ENCODE measurements at regions not wholly inside any gene's neighbourhood (a gene's known extent, or its start where the extent isn't known, plus 50 kb on each side); places are given as distances from the start of the nearest gene placed in this dataset.
"Not testable (repeated sequence)": the region's sequence is repeated elsewhere in the genome, so short reads cannot be mapped to it uniquely, and the experiment has no call there.

DNA sequence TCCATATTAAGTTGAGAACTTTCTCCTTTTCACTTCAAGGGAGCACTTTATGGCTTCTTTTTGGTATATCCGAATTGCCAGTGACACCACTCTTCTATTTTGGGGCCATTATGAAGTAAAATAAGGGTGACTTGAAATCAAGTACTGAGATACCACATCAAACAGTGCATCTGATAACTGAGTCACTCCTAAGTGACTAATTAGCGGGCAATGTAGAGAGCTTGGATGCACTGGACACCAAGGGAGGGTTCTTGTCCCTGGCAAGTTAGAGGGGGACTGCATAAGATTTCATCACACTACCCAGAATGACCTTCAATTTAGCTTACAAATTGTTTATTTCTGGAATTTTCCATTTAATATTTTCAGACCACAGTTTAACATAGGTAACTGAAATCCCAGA is 813.9 kb upstream of the CDH10 start:
- H3K4me3 ChIP-seq (ENCODE audit: low read depth in 1 of 3, low read length in 3 of 3), result no peak overlapping the region
- no peak overlapping the region for H3K27ac ChIP-seq (ENCODE audit: low read depth in 1 of 3, low read length in 2 of 3)
- DNase-seq, result no peak
- 68 to 82% (median 80%) methylated on average over 2 of the region's 2 CpGs for WGBS, 3 donors
- no peaks in the 10 kb centered on the region for H3K4me1 ChIP-seq (ENCODE audit: control insufficient read depth in 3 of 3, insufficient read depth in 2 of 3, low read depth in 1 of 3, low read length in 2 of 3)
- no peaks in the 10 kb centered on the region for H3K27me3 ChIP-seq (ENCODE audit: control insufficient read depth in 3 of 3, insufficient read depth in 3 of 3, low read length in 3 of 3)
- no peaks in the 10 kb centered on the region for H3K36me3 ChIP-seq (ENCODE audit: control insufficient read depth in 3 of 3, insufficient read depth in 2 of 3, low read depth in 1 of 3, low read length in 3 of 3)
- no peaks in the 10 kb centered on the region for H3K9me3 ChIP-seq (ENCODE audit: control insufficient read depth in 2 of 2, insufficient read depth in 1 of 2, low read depth in 1 of 2, low read length in 1 of 2)
- no peak for FAIRE-seq

GRCh38 chr5:25453500-25453899 is 808.7 kb upstream of the CDH10 start:
- H3K36me3 ChIP-seq (ENCODE audit: control insufficient read depth in 3 of 3, insufficient read depth in 2 of 3, low read depth in 1 of 3, low read length in 3 of 3), result no peaks in the 10 kb centered on the region
- FAIRE-seq, result no peak
- no peak for DNase-seq
- H3K4me3 ChIP-seq (ENCODE audit: low read depth in 1 of 3, low read length in 3 of 3), result no peak overlapping the region
- H3K27ac ChIP-seq (ENCODE audit: low read depth in 1 of 3, low read length in 2 of 3), result no peak overlapping the region
- no peaks in the 10 kb centered on the region for H3K27me3 ChIP-seq (ENCODE audit: control insufficient read depth in 3 of 3, insufficient read depth in 3 of 3, low read length in 3 of 3)
- no peaks in the 10 kb centered on the region for H3K4me1 ChIP-seq (ENCODE audit: control insufficient read depth in 3 of 3, insufficient read depth in 2 of 3, low read depth in 1 of 3, low read length in 2 of 3)
- peaks cover 0 to 1% of the 10 kb centered on the region in 2 donors for H3K9me3 ChIP-seq (ENCODE audit: control insufficient read depth in 2 of 2, insufficient read depth in 1 of 2, low read depth in 1 of 2, low read length in 1 of 2)

DNA sequence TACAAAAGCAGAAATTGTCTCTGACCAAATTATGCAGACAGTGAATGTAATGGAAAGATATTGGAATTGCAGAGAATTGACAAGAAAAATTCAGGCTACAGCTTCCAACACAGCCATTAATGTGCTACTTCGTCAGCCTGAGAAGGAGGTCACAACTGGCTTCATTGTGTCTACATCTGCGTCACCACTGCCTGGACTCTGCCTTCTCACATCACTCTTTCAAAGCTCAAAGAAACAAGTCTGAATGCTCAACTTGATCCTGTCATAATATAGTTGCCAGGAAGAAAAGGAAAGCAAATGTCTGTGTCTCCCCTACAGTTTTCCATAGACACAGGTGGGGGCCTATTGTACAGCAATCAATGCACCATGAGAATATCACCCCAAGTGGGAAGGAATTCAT is 806.5 kb upstream of the CDH10 start:
- no peak for DNase-seq
- Histone ChIP-seq H3K9me3 (ENCODE audit: control insufficient read depth in 2 of 2, insufficient read depth in 1 of 2, low read depth in 1 of 2, low read length in 1 of 2) (peaks cover 0 to 1% of the 10 kb centered on the region in 2 donors), H3K27ac (ENCODE audit: low read depth in 1 of 3, low read length in 2 of 3) (no peak overlapping the region), H3K36me3 (ENCODE audit: control insufficient read depth in 3 of 3, insufficient read depth in 2 of 3, low read depth in 1 of 3, low read length in 3 of 3) (no peaks in the 10 kb centered on the region), H3K27me3 (ENCODE audit: control insufficient read depth in 3 of 3, insufficient read depth in 3 of 3, low read length in 3 of 3) (no peaks in the 10 kb centered on the region), H3K4me1 (ENCODE audit: control insufficient read depth in 3 of 3, insufficient read depth in 2 of 3, low read depth in 1 of 3, low read length in 2 of 3) (no peaks in the 10 kb centered on the region), H3K4me3 (ENCODE audit: low read depth in 1 of 3, low read length in 3 of 3) (no peak overlapping the region)
- FAIRE-seq, result no peak
- 75 to 86% (median 82%) methylated on average over 2 of the region's 2 CpGs for WGBS, 3 donors

DNA sequence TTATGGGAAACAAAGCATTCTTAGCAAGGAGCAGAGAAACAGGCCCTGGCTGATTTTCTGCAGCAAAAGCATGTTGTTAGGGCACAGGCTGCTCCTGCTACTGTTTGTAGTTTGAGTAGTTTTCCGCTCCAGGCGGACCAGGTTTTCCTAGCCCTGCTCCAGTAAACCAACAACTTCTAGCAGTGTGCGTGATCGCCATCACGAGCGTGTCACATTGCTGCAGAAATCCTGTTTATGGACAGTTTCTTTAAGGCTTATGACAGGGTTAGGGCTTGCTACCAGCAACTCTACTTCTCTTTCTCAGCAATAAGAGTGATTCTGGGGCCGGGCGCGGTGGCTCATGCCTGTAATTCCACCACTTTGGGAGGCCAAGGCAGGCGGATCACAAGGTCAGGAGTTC is 803.9 kb upstream of the CDH10 start:
- H3K27me3 ChIP-seq (ENCODE audit: control insufficient read depth in 3 of 3, insufficient read depth in 3 of 3, low read length in 3 of 3), result no peaks in the 10 kb centered on the region

GRCh38 chr5:25448190-25448621 is 803.4 kb upstream of the CDH10 start:
- 34 to 48% (median 44%) methylated on average over 6 of the region's 6 CpGs for WGBS, 3 donors
- H3K36me3 ChIP-seq (ENCODE audit: control insufficient read depth in 3 of 3, insufficient read depth in 2 of 3, low read depth in 1 of 3, low read length in 3 of 3), result no peaks in the 10 kb centered on the region
- FAIRE-seq (no peak), DNase-seq (no peak)
- H3K9me3 ChIP-seq (ENCODE audit: control insufficient read depth in 2 of 2, insufficient read depth in 1 of 2, low read depth in 1 of 2, low read length in 1 of 2), result peaks cover 0 to 1% of the 10 kb centered on the region in 2 donors
- no peaks in the 10 kb centered on the region for H3K4me1 ChIP-seq (ENCODE audit: control insufficient read depth in 3 of 3, insufficient read depth in 2 of 3, low read depth in 1 of 3, low read length in 2 of 3)
- H3K27me3 ChIP-seq (ENCODE audit: control insufficient read depth in 3 of 3, insufficient read depth in 3 of 3, low read length in 3 of 3), result no peaks in the 10 kb centered on the region
- no peak overlapping the region for H3K4me3 ChIP-seq (ENCODE audit: low read depth in 1 of 3, low read length in 3 of 3)
- H3K27ac ChIP-seq (ENCODE audit: low read depth in 1 of 3, low read length in 2 of 3), result no peak overlapping the region

More for the DNA sequence above, 803.9 kb upstream of the CDH10 start:
- no peak overlapping the region for H3K27ac ChIP-seq (ENCODE audit: low read depth in 1 of 3, low read length in 2 of 3)
- no peak overlapping the region for H3K4me3 ChIP-seq (ENCODE audit: low read depth in 1 of 3, low read length in 3 of 3)
- 83 to 84% (median 83%) methylated on average over 10 of the region's 10 CpGs for WGBS, 3 donors
- no peak for DNase-seq
- no peak for FAIRE-seq
- H3K4me1 ChIP-seq (ENCODE audit: control insufficient read depth in 3 of 3, insufficient read depth in 2 of 3, low read depth in 1 of 3, low read length in 2 of 3), result no peaks in the 10 kb centered on the region
- peaks cover 0 to 1% of the 10 kb centered on the region in 2 donors for H3K9me3 ChIP-seq (ENCODE audit: control insufficient read depth in 2 of 2, insufficient read depth in 1 of 2, low read depth in 1 of 2, low read length in 1 of 2)
- H3K36me3 ChIP-seq (ENCODE audit: control insufficient read depth in 3 of 3, insufficient read depth in 2 of 3, low read depth in 1 of 3, low read length in 3 of 3), result no peaks in the 10 kb centered on the region

- WGBS, 3 donors, result 53 to 61% (median 55%) methylated on average over 3 of the region's 3 CpGs
- H3K27me3 ChIP-seq (ENCODE audit: control insufficient read depth in 3 of 3, insufficient read depth in 3 of 3, low read length in 3 of 3); FAIRE-seq: not testable (repeated sequence)
These were observed 801.3 kb upstream of the CDH10 start for GRCh38 chr5:25446061-25446420.

GRCh38 chr5:25445381-25446060 is 800.7 kb upstream of the CDH10 start:
- 80 to 82% (median 81%) methylated on average over 10 of the region's 10 CpGs for WGBS, 3 donors
- H3K36me3 ChIP-seq (ENCODE audit: control insufficient read depth in 3 of 3, insufficient read depth in 2 of 3, low read depth in 1 of 3, low read length in 3 of 3); H3K27ac ChIP-seq (ENCODE audit: low read depth in 1 of 3, low read length in 2 of 3); H3K9me3 ChIP-seq (ENCODE audit: control insufficient read depth in 2 of 2, insufficient read depth in 1 of 2, low read depth in 1 of 2, low read length in 1 of 2); DNase-seq; FAIRE-seq; H3K27me3 ChIP-seq (ENCODE audit: control insufficient read depth in 3 of 3, insufficient read depth in 3 of 3, low read length in 3 of 3); H3K4me1 ChIP-seq (ENCODE audit: control insufficient read depth in 3 of 3, insufficient read depth in 2 of 3, low read depth in 1 of 3, low read length in 2 of 3); H3K4me3 ChIP-seq (ENCODE audit: low read depth in 1 of 3, low read length in 3 of 3): not testable (repeated sequence)

More at GRCh38 chr5:25446061-25446420, 801.3 kb upstream of the CDH10 start:
- not testable (repeated sequence) for H3K36me3 ChIP-seq (ENCODE audit: control insufficient read depth in 3 of 3, insufficient read depth in 2 of 3, low read depth in 1 of 3, low read length in 3 of 3); H3K4me3 ChIP-seq (ENCODE audit: low read depth in 1 of 3, low read length in 3 of 3); H3K9me3 ChIP-seq (ENCODE audit: control insufficient read depth in 2 of 2, insufficient read depth in 1 of 2, low read depth in 1 of 2, low read length in 1 of 2); DNase-seq; H3K27ac ChIP-seq (ENCODE audit: low read depth in 1 of 3, low read length in 2 of 3); H3K4me1 ChIP-seq (ENCODE audit: control insufficient read depth in 3 of 3, insufficient read depth in 2 of 3, low read depth in 1 of 3, low read length in 2 of 3)

GRCh38 chr5:25444697-25445096 is 799.9 kb upstream of the CDH10 start:
- FAIRE-seq (no peak), DNase-seq (no peak)
- H3K36me3 ChIP-seq (ENCODE audit: control insufficient read depth in 3 of 3, insufficient read depth in 2 of 3, low read depth in 1 of 3, low read length in 3 of 3), result no peaks in the 10 kb centered on the region
- no peak overlapping the region for H3K4me3 ChIP-seq (ENCODE audit: low read depth in 1 of 3, low read length in 3 of 3)
- peaks cover 0 to 1% of the 10 kb centered on the region in 2 donors for H3K9me3 ChIP-seq (ENCODE audit: control insufficient read depth in 2 of 2, insufficient read depth in 1 of 2, low read depth in 1 of 2, low read length in 1 of 2)
- no peaks in the 10 kb centered on the region for H3K4me1 ChIP-seq (ENCODE audit: control insufficient read depth in 3 of 3, insufficient read depth in 2 of 3, low read depth in 1 of 3, low read length in 2 of 3)
- no peak overlapping the region for H3K27ac ChIP-seq (ENCODE audit: low read depth in 1 of 3, low read length in 2 of 3)
- H3K27me3 ChIP-seq (ENCODE audit: control insufficient read depth in 3 of 3, insufficient read depth in 3 of 3, low read length in 3 of 3), result no peaks in the 10 kb centered on the region
- 52 to 66% (median 60%) methylated on average over 2 of the region's 2 CpGs for WGBS, 3 donors

- Histone ChIP-seq H3K4me1 (ENCODE audit: control insufficient read depth in 3 of 3, insufficient read depth in 2 of 3, low read depth in 1 of 3, low read length in 2 of 3) (no peaks in the 10 kb centered on the region), H3K4me3 (ENCODE audit: low read depth in 1 of 3, low read length in 3 of 3) (no peak overlapping the region), H3K36me3 (ENCODE audit: control insufficient read depth in 3 of 3, insufficient read depth in 2 of 3, low read depth in 1 of 3, low read length in 3 of 3) (no peaks in the 10 kb centered on the region), H3K27me3 (ENCODE audit: control insufficient read depth in 3 of 3, insufficient read depth in 3 of 3, low read length in 3 of 3) (no peaks in the 10 kb centered on the region), H3K27ac (ENCODE audit: low read depth in 1 of 3, low read length in 2 of 3) (no peak overlapping the region), H3K9me3 (ENCODE audit: control insufficient read depth in 2 of 2, insufficient read depth in 1 of 2, low read depth in 1 of 2, low read length in 1 of 2) (no peaks in the 10 kb centered on the region)
- whole genome bisulfite sequencing, 3 donors, result 57 to 66% (median 61%) methylated on average over 4 of the region's 4 CpGs
- no peak for FAIRE-seq
- no peak for DNase-seq
These were observed 797.0 kb upstream of the CDH10 start for GRCh38 chr5:25441810-25442209.
